ENCODE measurements at regions not wholly inside any gene's neighbourhood (a gene's known extent, or its start where the extent isn't known, plus 50 kb on each side); places are given as distances from the start of the nearest gene placed in this dataset.

GRCh38 chr9:119441338-119441737 is 72.1 kb upstream of the BRINP1 start:
- no peak for TF ChIP-seq CTCF (IDR thresholded peaks at IDR 0.05)
- no peak for TF ChIP-seq POLR2A (IDR thresholded peaks at IDR 0.05)
